PFSK-1 (cell line): ENCODE measurements at regions not wholly inside any gene's neighbourhood (a gene's known extent, or its start where the extent isn't known, plus 50 kb on each side); places are given as distances from the start of the nearest gene placed in this dataset.

ENCODE experiments used
- FOXP2 ChIP-seq: optimal IDR thresholded peaks from 2 replicates; pipeline ENCODE3; 2011; ENCODE audit warnings: borderline replicate concordance, control low read depth, inconsistent platforms; ENCODE audit not compliant: insufficient read depth; ENCODE audit errors: extremely low read length, extremely low read depth
- POLR2AphosphoS5 ChIP-seq: IDR thresholded peaks from 2 replicates; pipeline ENCODE4 v1.6.1; 2012; ENCODE audit warnings: low read depth, mild to moderate bottlenecking, control low read depth, low read length, moderate library complexity
- REST ChIP-seq, 2 experiments: IDR thresholded peaks; 2 replicates each; pipeline versions ENCODE4 v1.6.1 to v1.8.0; 2011 to 2012; ENCODE audit warnings: low read depth in 2 of 2, low read length in 2 of 2, control low read depth in 1 of 2, inconsistent platforms in 1 of 2, mild to moderate bottlenecking in 1 of 2, moderate library complexity in 1 of 2; ENCODE audit not compliant: insufficient read depth in 1 of 2
- SIN3A ChIP-seq: IDR thresholded peaks from 2 replicates; pipeline ENCODE4 v1.6.1; 2012; ENCODE audit warnings: mild to moderate bottlenecking, low read length, moderate library complexity, borderline replicate concordance; ENCODE audit not compliant: insufficient read depth
- TAF1 ChIP-seq: IDR thresholded peaks from 2 replicates; pipeline ENCODE4 v1.6.1; 2012; ENCODE audit warnings: low read length, control low read depth, borderline replicate concordance; ENCODE audit not compliant: insufficient read depth

DNA sequence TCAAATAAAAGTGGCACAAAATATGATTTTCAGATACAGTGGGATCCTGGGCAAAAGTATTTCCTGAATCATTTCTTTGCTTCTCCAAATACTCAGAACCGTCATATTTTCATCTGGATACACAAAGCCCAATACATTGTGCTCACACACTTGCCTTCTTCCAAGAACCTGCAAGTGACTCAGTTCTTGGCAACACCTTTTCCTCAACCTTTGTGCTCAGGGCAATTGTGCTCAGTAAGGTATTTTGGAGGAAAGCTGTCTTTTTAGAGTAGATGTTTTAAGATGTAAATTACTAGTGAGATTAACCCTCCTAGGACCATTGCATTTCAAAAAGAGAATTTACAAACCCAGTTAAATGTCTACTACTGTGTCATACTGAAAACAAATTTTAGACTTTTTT lies 233.5 kb downstream of the EFNB2 start:
- TF ChIP-seq SIN3A (no peak), POLR2AphosphoS5 (no peak)

DNA sequence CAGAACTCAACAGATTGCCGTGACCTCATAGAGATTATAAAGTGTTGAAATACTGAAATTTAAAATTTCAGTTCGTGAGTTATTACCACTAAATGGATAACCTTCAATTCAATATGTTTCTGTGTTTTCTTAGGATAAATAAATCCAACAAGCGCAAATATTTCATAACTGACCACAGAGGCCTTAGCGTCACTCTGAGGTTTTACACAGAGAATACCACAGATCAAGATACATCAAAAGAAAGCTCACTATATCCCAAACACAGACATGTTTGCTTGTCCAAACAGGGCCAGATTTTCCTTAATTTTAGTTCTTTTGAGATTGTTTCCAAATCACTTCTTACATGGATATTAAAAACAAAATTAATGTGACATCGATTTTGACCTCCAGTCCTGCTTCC lies 235.8 kb downstream of the EFNB2 start:
- no peak for TF ChIP-seq SIN3A
- TF ChIP-seq POLR2AphosphoS5: no peak
- TF ChIP-seq REST (IDR thresholded peaks at IDR 0.05; ENCODE audit: insufficient read depth in 1 of 2, low read depth in 2 of 2, low read length in 2 of 2): no peak
- TF ChIP-seq TAF1: no peak
- no peak for TF ChIP-seq FOXP2

DNA sequence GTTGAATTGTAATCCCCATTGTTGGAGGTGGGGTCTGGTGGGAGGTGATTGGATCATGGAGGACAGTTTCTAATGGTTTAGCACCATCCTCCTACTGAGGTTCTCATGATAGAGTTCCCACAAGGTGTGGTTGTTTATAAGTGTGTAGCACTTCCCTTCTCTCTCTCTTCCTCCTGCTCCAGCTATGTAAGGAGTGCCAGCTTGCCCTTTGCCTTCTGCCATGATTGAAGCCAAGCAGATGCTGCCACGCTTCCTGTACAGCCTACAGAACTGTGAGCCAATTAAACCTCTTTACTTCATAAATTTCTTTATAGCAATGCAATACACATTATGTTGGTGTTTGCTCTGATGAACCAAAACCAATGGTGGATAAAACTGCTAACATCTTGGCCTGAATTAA lies 238.2 kb downstream of the EFNB2 start:
- TF ChIP-seq REST (IDR thresholded peaks at IDR 0.05; ENCODE audit: insufficient read depth in 1 of 2, low read depth in 2 of 2, low read length in 2 of 2) (no peak), TAF1 (no peak), POLR2AphosphoS5 (no peak), SIN3A (no peak), FOXP2 (no peak)

DNA sequence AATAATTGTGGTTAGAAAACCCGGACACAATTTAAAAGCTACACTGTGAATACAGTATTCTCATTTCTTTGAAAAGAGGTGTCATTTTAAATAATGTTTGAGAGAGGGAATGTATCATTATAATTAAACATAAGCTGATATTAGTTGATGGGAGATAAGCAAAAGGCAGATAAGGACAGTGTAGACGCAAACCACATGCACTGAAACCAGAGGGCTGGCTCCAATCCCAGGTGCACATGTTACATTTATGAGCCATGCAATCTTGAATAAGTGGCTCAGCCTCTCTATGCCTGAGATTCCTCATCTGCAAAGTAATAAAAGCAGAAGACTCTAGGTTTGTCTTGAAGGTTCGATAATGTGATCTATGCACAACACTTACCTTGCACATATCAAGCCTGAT lies 238.7 kb downstream of the EFNB2 start:
- TF ChIP-seq SIN3A: no peak
- TF ChIP-seq FOXP2: no peak
- TF ChIP-seq TAF1: no peak
- no peak for TF ChIP-seq REST (IDR thresholded peaks at IDR 0.05; ENCODE audit: insufficient read depth in 1 of 2, low read depth in 2 of 2, low read length in 2 of 2)
- TF ChIP-seq POLR2AphosphoS5: no peak

- no peak for TF ChIP-seq FOXP2
- no peak for TF ChIP-seq SIN3A
- no peak for TF ChIP-seq TAF1
Observed at GRCh38 chr13:106295971-106296370, 239.5 kb downstream of the EFNB2 start.

- no peak for TF ChIP-seq POLR2AphosphoS5
- TF ChIP-seq REST (IDR thresholded peaks at IDR 0.05; ENCODE audit: insufficient read depth in 1 of 2, low read depth in 2 of 2, low read length in 2 of 2): no peak
- no peak for TF ChIP-seq FOXP2
- TF ChIP-seq SIN3A: no peak
Observed at GRCh38 chr13:106291006-106291405, 244.5 kb downstream of the EFNB2 start.
